ENCODE measurements at regions not wholly inside any gene's neighbourhood (a gene's known extent, or its start where the extent isn't known, plus 50 kb on each side); places are given as distances from the start of the nearest gene placed in this dataset.

- TF ChIP-seq, protein P1, sequence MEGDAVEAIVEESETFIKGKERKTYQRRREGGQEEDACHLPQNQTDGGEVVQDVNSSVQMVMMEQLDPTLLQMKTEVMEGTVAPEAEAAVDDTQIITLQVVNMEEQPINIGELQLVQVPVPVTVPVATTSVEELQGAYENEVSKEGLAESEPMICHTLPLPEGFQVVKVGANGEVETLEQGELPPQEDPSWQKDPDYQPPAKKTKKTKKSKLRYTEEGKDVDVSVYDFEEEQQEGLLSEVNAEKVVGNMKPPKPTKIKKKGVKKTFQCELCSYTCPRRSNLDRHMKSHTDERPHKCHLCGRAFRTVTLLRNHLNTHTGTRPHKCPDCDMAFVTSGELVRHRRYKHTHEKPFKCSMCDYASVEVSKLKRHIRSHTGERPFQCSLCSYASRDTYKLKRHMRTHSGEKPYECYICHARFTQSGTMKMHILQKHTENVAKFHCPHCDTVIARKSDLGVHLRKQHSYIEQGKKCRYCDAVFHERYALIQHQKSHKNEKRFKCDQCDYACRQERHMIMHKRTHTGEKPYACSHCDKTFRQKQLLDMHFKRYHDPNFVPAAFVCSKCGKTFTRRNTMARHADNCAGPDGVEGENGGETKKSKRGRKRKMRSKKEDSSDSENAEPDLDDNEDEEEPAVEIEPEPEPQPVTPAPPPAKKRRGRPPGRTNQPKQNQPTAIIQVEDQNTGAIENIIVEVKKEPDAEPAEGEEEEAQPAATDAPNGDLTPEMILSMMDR (conservative IDR thresholded peaks at IDR 0.05; ENCODE audit: control insufficient read depth, insufficient read depth, low read depth, low read length) = no peak
- no peak overlapping the region for H3K4me3 ChIP-seq (ENCODE audit: control insufficient read depth, low read depth, low read length)
- no peak for DNase-seq (ENCODE audit: low read depth)
Measured at GRCh38 chr1:4213366-4213973, 313.4 kb upstream of the C1orf174 start.

GRCh38 chr1:4214826-4215225 lies 314.8 kb upstream of the C1orf174 start:
- DNase-seq (ENCODE audit: low read depth) = no peak
- no peak overlapping the region for H3K4me3 ChIP-seq (ENCODE audit: control insufficient read depth, low read depth, low read length)
- TF ChIP-seq, protein P1 (conservative IDR thresholded peaks at IDR 0.05; ENCODE audit: control insufficient read depth, insufficient read depth, low read depth, low read length) = no peak

DNA sequence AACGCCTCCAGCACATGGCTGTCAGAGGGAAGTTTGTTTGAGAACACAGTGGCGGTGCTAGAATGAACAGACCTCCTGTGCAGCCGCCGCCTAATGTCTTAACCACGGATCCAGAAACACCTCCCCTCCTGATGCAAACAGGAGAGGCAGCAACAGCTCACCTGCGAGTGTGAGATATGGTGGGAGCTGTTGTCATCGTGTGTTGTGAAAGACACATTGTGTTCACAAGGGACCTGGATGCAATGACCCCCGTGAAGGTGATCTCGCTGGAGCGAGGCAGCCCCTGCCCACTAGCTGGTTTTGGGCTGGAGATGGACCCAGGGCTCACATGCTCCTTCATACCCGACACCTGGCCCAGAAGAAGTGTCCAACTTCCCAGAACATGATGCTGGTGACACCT lies 315.3 kb upstream of the C1orf174 start:
- TF ChIP-seq, protein P1 (conservative IDR thresholded peaks at IDR 0.05; ENCODE audit: control insufficient read depth, insufficient read depth, low read depth, low read length) = no peak
- DNase-seq (ENCODE audit: low read depth) = no peak
- H3K4me3 ChIP-seq (ENCODE audit: control insufficient read depth, low read depth, low read length) = no peak overlapping the region

GRCh38 chr1:4216231-4216630 lies 316.2 kb upstream of the C1orf174 start:
- no peak for DNase-seq (ENCODE audit: low read depth)
- TF ChIP-seq, protein P1 (conservative IDR thresholded peaks at IDR 0.05; ENCODE audit: control insufficient read depth, insufficient read depth, low read depth, low read length) = no peak
- no peak overlapping the region for H3K4me3 ChIP-seq (ENCODE audit: control insufficient read depth, low read depth, low read length)

DNA sequence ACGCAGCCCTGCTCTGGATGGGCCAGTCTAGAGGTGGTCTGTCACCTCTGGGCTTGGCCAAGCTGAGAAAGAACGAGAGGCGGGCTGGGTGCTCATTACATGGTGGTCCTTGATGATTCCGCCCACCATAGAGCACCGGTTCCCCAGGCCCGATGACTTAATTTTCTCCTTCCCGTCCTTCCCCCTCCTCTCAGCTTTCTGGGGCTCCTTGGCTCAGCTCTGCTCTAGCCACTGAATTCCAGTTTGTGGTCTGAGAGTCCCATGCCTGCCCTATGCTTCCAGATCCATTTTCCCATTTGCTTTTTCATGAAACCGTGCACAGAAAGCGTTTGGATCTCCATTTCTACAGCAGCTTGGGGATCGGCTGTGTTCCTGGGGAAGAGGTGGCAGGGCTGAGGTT lies 318.5 kb upstream of the C1orf174 start:
- H3K4me3 ChIP-seq (ENCODE audit: control insufficient read depth, low read depth, low read length) = no peak overlapping the region
- no peak for DNase-seq (ENCODE audit: low read depth)
- TF ChIP-seq, protein P1 (conservative IDR thresholded peaks at IDR 0.05; ENCODE audit: control insufficient read depth, insufficient read depth, low read depth, low read length) = no peak

DNA sequence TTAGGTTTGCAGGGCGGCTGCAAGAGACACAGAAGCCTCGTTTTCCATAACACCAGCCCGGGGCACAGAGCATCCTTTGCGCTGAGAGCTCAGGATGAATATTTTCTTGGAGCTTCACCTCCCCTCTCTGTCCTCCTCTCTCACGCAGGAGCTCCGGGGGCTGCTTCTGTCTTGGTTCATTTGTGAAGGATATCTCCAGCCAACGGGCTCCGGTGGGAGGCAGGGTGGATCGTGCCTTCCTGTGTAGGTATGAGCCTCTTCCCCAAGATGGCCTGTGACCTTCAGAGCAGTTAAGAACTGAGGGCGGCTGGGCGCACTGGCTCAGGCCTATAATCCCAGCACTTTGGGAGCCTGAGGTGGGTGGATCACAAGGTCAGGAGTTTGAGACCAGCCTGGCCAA lies 319.0 kb upstream of the C1orf174 start:
- DNase-seq (ENCODE audit: low read depth) = no peak
- H3K4me3 ChIP-seq (ENCODE audit: control insufficient read depth, low read depth, low read length) = no peak overlapping the region
- TF ChIP-seq, protein P1 (conservative IDR thresholded peaks at IDR 0.05; ENCODE audit: control insufficient read depth, insufficient read depth, low read depth, low read length) = no peak

GRCh38 chr1:4219826-4220225 lies 319.8 kb upstream of the C1orf174 start:
- no peak for DNase-seq (ENCODE audit: low read depth)
- no peak overlapping the region for H3K4me3 ChIP-seq (ENCODE audit: control insufficient read depth, low read depth, low read length)
- TF ChIP-seq, protein P1 (conservative IDR thresholded peaks at IDR 0.05; ENCODE audit: control insufficient read depth, insufficient read depth, low read depth, low read length) = no peak
